Pancreas (tissue), 10 donors: ENCODE measurements at regions not wholly inside any gene's neighbourhood (a gene's known extent, or its start where the extent isn't known, plus 50 kb on each side); places are given as distances from the start of the nearest gene placed in this dataset.

Experiments
- ATAC-seq, 4 donors: fragments of 200-7000 bp; cut with Tn5 transposase; one replicate each; pipeline versions ENCODE4 v1.8.0 to v1.9.1; 2020; ENCODE audit warnings: mild to moderate bottlenecking in 4 of 4, moderate library complexity in 4 of 4
- DNase-seq, 6 donors: peaks; one replicate each; pipeline ENCODE4 v3.0.0-alpha.2; 2020
- FAIRE-seq: peaks from 2 replicates; lab custom pipeline; 2012; peaks lifted over from hg19 to GRCh38; lab: Jason Lieb, UNC
- H3K27ac ChIP-seq, 4 donors: fragments of 200-600 bp; sonication (generic); 1 replicate in 3 of 4; 2 replicates in 1 of 4; pipeline versions ENCODE4 v1.5.0 to v1.8.0; 2020
- H3K27me3 ChIP-seq, 4 donors: fragments of 200-600 bp; one replicate each; pipeline ENCODE4 v1.8.0; 2021
- H3K36me3 ChIP-seq, 3 donors: fragments of 200-600 bp; sonication (generic) in 1 of 3; one replicate each; pipeline versions ENCODE4 v1.5.0 to v1.8.0; 2020 to 2021
- H3K4me1 ChIP-seq, 3 donors: fragments of 200-600 bp; one replicate each; pipeline ENCODE4 v1.8.0; 2021
- H3K4me3 ChIP-seq, 4 donors: fragments of 200-600 bp; sonication (generic) in 2 of 4; one replicate each; pipeline versions ENCODE4 v1.5.0 to v1.8.0; 2020 to 2021
- H3K9me3 ChIP-seq, 4 donors: fragments of 200-600 bp; one replicate each; pipeline ENCODE4 v1.8.0; 2021
- WGBS, 2 donors: extraction: QIAGEN DNeasy Blood & Tissue Kit; methylation state at CpG; one replicate each; pipeline ENCODE4 v1.1.7; 2013; 5-methylcytosine and 5-hydroxymethylcytosine counted together
- intact Hi-C, 3 donors: fragments of 100-400 bp; cut with DNase I; formaldehyde crosslinking; loops; one replicate each; pipeline versions ENCODE4 v1.11.1 to v1.14.2; 2022
- TF ChIP-seq, protein P1 (sequence below), 4 donors: fragments of 200-600 bp; sonication (generic) in 3 of 4; IDR thresholded peaks; one replicate each; pipeline versions ENCODE4 v1.5.0 to v1.8.0; 2021; ENCODE audit warnings: antibody characterized with exemption in 4 of 4
- donor health status: healthy with polysubstance abuse.
- donor health status: DM: no; HTN: no; CAD: no; lungs with moderate emphysema.
- donor health status: DM: no; HTN: no; CAD: no.
- donor health status: control.
- donor health status: control.
- donor health status: Bipolar disorder and iron deficiency.
- donor health status: DM: yes; HTN: yes; CAD: no.
- donor health status: DM: no; HTN: no; CAD: no.
- donor health status: DM: no; HTN: no; CAD: no.
- donor health status: DM: yes; HTN: yes; CAD: no.

DNA sequence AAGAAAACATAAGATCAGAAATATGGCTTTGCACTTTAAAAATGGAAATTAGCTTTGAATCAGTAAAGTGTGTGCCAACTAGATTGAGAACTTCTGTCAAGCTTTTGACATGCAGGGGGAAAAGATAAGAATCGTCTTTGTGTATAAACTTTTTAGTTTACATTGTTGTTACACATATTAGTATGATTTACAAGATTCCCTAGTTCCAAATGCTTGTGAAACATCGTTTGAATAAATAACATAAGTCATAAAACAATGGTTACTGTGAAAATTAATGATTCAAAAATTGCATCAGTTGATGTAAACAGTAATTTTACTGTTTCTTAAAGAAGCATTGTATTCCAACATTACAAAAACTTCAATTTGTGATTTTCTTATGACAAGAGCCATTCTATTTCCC, 207.6 kb upstream of the MTPN start:
- Histone ChIP-seq H3K9me3 (no peaks in the 10 kb centered on the region), H3K4me3 (no peak overlapping the region), H3K4me1 (no peaks in the 10 kb centered on the region), H3K27me3 (no peaks in the 10 kb centered on the region), H3K36me3 (no peaks in the 10 kb centered on the region), H3K27ac (no peak overlapping the region)
- 5 to 16% methylated on average over 2 of the region's 2 CpGs for WGBS, 2 donors
- no peak for FAIRE-seq
- intact Hi-C loops: no loop called here
- TF ChIP-seq, protein P1, sequence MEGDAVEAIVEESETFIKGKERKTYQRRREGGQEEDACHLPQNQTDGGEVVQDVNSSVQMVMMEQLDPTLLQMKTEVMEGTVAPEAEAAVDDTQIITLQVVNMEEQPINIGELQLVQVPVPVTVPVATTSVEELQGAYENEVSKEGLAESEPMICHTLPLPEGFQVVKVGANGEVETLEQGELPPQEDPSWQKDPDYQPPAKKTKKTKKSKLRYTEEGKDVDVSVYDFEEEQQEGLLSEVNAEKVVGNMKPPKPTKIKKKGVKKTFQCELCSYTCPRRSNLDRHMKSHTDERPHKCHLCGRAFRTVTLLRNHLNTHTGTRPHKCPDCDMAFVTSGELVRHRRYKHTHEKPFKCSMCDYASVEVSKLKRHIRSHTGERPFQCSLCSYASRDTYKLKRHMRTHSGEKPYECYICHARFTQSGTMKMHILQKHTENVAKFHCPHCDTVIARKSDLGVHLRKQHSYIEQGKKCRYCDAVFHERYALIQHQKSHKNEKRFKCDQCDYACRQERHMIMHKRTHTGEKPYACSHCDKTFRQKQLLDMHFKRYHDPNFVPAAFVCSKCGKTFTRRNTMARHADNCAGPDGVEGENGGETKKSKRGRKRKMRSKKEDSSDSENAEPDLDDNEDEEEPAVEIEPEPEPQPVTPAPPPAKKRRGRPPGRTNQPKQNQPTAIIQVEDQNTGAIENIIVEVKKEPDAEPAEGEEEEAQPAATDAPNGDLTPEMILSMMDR (IDR thresholded peaks at IDR 0.05): no peak
- ATAC-seq: no peak
- DNase-seq: no peak

DNA sequence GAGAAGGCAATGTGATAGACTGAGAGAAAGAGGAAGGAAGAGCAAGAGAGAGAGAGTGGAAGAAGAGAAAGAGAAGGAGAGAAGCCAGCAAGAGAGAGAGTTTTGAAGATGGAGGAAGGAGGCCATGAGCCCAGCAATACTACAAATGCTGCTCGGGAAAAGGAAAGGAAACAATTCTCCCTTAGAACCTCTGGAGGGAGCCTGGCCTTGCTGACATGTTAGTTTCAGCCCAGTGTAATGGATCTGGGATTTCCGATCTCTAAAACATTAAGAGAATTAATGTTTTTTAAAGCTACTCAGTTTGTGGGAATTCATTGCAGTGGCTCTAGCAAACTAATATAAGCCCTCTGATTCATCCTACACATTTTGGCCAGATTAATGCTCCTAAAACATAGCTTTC, 206.8 kb upstream of the MTPN start:
- Histone ChIP-seq H3K4me3 (no peak overlapping the region), H3K9me3 (no peaks in the 10 kb centered on the region), H3K4me1 (no peaks in the 10 kb centered on the region), H3K27me3 (no peaks in the 10 kb centered on the region), H3K36me3 (no peaks in the 10 kb centered on the region), H3K27ac (no peak overlapping the region)
- WGBS, 2 donors: 34 to 41% methylated on average over 2 of the region's 2 CpGs
- DNase-seq (no peak), FAIRE-seq (no peak), ATAC-seq (peak in 3 of 4 donors; percentile 33 to 65 (median 58))
- TF ChIP-seq, protein P1 (IDR thresholded peaks at IDR 0.05): peak in 1 of 4 donors; percentile 6
- intact Hi-C loops: no loop called here

DNA sequence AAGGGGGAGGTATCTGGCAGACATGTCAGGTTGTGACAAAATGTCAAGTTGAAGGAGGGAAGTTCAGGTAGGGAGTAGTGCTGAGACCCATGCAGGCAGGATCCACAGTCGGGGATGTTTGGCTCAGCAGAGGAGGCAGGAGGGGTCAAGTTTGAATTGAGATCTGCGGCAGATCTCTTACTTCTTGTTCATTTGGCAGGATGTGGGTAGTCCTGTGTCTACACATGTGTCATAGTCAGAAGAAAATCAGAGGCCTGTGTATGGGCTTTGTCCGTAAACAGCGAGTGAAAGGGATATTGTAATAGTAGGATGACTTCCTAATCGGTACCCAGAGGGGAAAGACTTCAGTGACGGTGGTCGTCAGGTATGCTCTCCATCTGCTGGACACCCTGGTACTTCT, 203.8 kb upstream of the MTPN start:
- Histone ChIP-seq H3K4me1 (no peaks in the 10 kb centered on the region), H3K27ac (no peak overlapping the region), H3K36me3 (no peaks in the 10 kb centered on the region), H3K4me3 (no peak overlapping the region), H3K27me3 (no peaks in the 10 kb centered on the region), H3K9me3 (no peaks in the 10 kb centered on the region)
- WGBS, 2 donors: 61 to 77% methylated on average over 7 of the region's 7 CpGs
- DNase-seq (no peak), ATAC-seq (no peak), FAIRE-seq (no peak)
- intact Hi-C loops: no loop called here
- TF ChIP-seq, protein P1 (IDR thresholded peaks at IDR 0.05): no peak

DNA sequence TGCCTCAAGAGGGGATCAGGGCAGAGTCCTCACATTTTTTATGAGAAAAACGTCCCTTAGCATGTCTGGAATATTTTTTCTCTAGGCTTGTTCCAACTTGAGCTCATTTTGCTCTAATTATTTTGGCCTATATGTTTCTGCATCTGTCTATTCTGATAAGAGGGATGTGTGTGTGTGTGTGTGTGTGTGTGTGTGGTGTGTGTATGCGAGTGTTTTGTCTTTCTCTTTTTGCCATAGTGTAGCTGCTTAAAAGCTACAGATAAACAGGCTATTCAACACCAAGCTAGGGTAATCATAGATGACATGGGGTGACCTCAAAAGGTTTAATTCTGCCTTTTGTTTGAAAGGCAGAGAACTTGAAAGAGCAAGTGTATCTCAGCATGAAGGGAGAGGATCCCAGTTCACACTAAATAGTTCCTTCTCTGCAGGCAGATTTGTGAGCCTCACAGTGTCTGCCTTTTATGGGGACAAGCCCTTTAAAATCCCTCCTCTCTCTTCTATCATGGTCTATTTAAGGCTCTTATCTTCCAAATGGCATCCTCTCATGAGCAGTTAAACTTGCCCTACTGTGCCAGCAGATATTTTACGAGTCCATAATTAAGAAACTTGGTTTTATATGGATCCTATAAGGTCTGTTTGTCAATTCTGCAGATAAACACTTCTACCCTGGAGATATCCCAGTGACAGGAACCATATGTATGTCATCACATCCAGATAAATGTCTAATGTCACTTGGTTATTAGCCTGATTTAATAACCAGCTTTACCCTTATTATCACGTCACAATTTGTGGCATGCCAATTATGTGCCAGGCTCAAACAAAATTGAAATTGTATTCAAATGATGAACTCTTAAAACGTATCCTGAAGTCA, 202.9 kb upstream of the MTPN start:
- ATAC-seq (no peak), FAIRE-seq (no peak), DNase-seq (no peak)
- intact Hi-C loops: no loop called here
- H3K4me1 ChIP-seq: no peaks in the 10 kb centered on the region
- H3K27me3 ChIP-seq: no peaks in the 10 kb centered on the region
- H3K4me3 ChIP-seq: no peak overlapping the region
- no peaks in the 10 kb centered on the region for H3K36me3 ChIP-seq
- 49 to 53% methylated on average over 5 of the region's 5 CpGs for WGBS, 2 donors
- TF ChIP-seq, protein P1 (IDR thresholded peaks at IDR 0.05): no peak
- H3K9me3 ChIP-seq: no peaks in the 10 kb centered on the region
- no peak overlapping the region for H3K27ac ChIP-seq

DNA sequence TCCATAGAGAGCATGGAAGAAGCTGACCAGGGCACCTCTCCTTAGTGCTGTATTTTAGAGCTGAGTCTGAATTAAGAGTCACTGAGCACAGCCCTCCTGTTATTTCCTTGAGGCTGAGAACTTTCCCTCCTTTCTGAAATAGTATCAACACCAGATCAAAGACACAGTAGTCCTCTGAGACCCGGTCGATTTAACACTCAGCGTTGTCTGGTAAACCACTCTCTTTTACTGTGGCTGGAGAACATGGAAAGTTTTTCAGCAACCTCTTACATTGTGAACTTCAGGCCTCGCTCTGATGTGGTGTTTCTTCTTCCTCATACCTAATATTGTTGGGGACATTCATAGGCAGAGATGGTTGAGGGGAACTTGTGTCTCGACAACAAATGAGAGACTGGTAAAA, 202.0 kb upstream of the MTPN start:
- Histone ChIP-seq H3K9me3 (no peaks in the 10 kb centered on the region), H3K27me3 (no peaks in the 10 kb centered on the region), H3K27ac (no peak overlapping the region), H3K4me1 (no peaks in the 10 kb centered on the region), H3K4me3 (no peak overlapping the region), H3K36me3 (no peaks in the 10 kb centered on the region)
- intact Hi-C loops: no loop called here
- 65 to 87% methylated on average over 5 of the region's 5 CpGs for WGBS, 2 donors
- ATAC-seq: no peak
- no peak for DNase-seq
- TF ChIP-seq, protein P1 (IDR thresholded peaks at IDR 0.05): no peak
- FAIRE-seq: no peak
